ENCODE measurements at regions not wholly inside any gene's neighbourhood (a gene's known extent, or its start where the extent isn't known, plus 50 kb on each side); places are given as distances from the start of the nearest gene placed in this dataset.

DNA sequence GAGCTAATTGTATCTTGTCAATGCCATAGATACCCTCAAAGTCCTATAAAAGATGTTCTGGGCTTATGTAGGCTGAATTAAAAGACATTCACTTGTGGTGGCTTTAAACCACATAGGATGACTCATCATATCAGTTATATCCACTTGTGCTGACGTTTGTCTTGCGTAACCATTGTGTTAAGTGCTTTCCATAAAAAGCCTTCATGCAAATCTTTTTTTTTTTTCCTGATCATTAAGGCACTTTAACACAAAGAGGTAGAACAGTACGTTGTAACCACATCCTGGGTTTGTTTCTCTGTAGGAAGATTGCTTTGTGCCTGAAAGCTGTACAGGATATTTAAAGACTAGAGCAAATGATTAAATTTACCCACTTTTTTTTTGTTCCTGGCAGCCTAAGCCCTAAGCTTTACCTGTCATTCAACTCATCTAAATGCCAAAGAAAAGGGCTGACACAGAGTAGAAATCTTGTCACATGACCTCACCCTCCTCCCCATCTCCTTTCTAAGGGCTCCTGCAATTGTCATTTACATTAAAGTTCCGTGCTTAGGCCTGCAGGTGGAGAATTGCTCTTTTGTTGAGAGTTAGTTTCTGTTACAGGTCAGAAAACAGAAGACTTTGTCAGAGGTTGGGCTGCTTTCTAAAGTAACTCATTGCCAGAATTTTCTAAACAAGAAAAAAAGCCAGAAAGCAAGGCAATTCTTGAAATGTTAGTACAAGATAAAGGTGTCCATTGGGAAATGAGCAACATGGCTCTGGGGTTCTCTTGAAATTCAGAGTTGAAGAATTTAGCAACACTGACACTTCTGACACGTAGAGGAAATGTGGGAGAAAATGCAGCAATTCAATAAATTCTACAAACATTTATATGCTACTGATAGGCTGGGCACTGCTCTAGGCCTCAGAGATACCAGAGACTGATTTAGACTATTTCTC, 555.6 kb downstream of the PPARGC1A start (continued):
- TF ChIP-seq, protein P1, sequence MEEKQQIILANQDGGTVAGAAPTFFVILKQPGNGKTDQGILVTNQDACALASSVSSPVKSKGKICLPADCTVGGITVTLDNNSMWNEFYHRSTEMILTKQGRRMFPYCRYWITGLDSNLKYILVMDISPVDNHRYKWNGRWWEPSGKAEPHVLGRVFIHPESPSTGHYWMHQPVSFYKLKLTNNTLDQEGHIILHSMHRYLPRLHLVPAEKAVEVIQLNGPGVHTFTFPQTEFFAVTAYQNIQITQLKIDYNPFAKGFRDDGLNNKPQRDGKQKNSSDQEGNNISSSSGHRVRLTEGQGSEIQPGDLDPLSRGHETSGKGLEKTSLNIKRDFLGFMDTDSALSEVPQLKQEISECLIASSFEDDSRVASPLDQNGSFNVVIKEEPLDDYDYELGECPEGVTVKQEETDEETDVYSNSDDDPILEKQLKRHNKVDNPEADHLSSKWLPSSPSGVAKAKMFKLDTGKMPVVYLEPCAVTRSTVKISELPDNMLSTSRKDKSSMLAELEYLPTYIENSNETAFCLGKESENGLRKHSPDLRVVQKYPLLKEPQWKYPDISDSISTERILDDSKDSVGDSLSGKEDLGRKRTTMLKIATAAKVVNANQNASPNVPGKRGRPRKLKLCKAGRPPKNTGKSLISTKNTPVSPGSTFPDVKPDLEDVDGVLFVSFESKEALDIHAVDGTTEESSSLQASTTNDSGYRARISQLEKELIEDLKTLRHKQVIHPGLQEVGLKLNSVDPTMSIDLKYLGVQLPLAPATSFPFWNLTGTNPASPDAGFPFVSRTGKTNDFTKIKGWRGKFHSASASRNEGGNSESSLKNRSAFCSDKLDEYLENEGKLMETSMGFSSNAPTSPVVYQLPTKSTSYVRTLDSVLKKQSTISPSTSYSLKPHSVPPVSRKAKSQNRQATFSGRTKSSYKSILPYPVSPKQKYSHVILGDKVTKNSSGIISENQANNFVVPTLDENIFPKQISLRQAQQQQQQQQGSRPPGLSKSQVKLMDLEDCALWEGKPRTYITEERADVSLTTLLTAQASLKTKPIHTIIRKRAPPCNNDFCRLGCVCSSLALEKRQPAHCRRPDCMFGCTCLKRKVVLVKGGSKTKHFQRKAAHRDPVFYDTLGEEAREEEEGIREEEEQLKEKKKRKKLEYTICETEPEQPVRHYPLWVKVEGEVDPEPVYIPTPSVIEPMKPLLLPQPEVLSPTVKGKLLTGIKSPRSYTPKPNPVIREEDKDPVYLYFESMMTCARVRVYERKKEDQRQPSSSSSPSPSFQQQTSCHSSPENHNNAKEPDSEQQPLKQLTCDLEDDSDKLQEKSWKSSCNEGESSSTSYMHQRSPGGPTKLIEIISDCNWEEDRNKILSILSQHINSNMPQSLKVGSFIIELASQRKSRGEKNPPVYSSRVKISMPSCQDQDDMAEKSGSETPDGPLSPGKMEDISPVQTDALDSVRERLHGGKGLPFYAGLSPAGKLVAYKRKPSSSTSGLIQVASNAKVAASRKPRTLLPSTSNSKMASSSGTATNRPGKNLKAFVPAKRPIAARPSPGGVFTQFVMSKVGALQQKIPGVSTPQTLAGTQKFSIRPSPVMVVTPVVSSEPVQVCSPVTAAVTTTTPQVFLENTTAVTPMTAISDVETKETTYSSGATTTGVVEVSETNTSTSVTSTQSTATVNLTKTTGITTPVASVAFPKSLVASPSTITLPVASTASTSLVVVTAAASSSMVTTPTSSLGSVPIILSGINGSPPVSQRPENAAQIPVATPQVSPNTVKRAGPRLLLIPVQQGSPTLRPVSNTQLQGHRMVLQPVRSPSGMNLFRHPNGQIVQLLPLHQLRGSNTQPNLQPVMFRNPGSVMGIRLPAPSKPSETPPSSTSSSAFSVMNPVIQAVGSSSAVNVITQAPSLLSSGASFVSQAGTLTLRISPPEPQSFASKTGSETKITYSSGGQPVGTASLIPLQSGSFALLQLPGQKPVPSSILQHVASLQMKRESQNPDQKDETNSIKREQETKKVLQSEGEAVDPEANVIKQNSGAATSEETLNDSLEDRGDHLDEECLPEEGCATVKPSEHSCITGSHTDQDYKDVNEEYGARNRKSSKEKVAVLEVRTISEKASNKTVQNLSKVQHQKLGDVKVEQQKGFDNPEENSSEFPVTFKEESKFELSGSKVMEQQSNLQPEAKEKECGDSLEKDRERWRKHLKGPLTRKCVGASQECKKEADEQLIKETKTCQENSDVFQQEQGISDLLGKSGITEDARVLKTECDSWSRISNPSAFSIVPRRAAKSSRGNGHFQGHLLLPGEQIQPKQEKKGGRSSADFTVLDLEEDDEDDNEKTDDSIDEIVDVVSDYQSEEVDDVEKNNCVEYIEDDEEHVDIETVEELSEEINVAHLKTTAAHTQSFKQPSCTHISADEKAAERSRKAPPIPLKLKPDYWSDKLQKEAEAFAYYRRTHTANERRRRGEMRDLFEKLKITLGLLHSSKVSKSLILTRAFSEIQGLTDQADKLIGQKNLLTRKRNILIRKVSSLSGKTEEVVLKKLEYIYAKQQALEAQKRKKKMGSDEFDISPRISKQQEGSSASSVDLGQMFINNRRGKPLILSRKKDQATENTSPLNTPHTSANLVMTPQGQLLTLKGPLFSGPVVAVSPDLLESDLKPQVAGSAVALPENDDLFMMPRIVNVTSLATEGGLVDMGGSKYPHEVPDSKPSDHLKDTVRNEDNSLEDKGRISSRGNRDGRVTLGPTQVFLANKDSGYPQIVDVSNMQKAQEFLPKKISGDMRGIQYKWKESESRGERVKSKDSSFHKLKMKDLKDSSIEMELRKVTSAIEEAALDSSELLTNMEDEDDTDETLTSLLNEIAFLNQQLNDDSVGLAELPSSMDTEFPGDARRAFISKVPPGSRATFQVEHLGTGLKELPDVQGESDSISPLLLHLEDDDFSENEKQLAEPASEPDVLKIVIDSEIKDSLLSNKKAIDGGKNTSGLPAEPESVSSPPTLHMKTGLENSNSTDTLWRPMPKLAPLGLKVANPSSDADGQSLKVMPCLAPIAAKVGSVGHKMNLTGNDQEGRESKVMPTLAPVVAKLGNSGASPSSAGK (IDR thresholded peaks at IDR 0.05) = no peak
- peak; percentile 45; the same call in 1 of the 2 replicates for TF ChIP-seq NFE2L1 (tag; IDR thresholded peaks at IDR 0.05; ENCODE audit: borderline replicate concordance, low read depth)
- no peak for TF ChIP-seq ZNF184 (CRISPR knock-in tag; IDR thresholded peaks at IDR 0.05)
- TF ChIP-seq, protein P2, sequence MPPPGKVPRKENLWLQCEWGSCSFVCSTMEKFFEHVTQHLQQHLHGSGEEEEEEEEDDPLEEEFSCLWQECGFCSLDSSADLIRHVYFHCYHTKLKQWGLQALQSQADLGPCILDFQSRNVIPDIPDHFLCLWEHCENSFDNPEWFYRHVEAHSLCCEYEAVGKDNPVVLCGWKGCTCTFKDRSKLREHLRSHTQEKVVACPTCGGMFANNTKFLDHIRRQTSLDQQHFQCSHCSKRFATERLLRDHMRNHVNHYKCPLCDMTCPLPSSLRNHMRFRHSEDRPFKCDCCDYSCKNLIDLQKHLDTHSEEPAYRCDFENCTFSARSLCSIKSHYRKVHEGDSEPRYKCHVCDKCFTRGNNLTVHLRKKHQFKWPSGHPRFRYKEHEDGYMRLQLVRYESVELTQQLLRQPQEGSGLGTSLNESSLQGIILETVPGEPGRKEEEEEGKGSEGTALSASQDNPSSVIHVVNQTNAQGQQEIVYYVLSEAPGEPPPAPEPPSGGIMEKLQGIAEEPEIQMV (tag; conservative IDR thresholded peaks at IDR 0.05; ENCODE audit: low read depth) = no peak
- TF ChIP-seq MAFF (IDR thresholded peaks at IDR 0.05; ENCODE audit: low read length) = peak; percentile 66
- TF ChIP-seq, protein P3, sequence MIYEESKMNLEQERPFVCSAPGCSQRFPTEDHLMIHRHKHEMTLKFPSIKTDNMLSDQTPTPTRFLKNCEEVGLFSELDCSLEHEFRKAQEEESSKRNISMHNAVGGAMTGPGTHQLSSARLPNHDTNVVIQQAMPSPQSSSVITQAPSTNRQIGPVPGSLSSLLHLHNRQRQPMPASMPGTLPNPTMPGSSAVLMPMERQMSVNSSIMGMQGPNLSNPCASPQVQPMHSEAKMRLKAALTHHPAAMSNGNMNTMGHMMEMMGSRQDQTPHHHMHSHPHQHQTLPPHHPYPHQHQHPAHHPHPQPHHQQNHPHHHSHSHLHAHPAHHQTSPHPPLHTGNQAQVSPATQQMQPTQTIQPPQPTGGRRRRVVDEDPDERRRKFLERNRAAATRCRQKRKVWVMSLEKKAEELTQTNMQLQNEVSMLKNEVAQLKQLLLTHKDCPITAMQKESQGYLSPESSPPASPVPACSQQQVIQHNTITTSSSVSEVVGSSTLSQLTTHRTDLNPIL (CRISPR knock-in tag; IDR thresholded peaks at IDR 0.05) = no peak
- no peak for TF ChIP-seq RNF2 (IDR thresholded peaks at IDR 0.05)
- no peak for TF ChIP-seq OTX1 (CRISPR knock-in tag; IDR thresholded peaks at IDR 0.05)
- TF ChIP-seq, protein P4, sequence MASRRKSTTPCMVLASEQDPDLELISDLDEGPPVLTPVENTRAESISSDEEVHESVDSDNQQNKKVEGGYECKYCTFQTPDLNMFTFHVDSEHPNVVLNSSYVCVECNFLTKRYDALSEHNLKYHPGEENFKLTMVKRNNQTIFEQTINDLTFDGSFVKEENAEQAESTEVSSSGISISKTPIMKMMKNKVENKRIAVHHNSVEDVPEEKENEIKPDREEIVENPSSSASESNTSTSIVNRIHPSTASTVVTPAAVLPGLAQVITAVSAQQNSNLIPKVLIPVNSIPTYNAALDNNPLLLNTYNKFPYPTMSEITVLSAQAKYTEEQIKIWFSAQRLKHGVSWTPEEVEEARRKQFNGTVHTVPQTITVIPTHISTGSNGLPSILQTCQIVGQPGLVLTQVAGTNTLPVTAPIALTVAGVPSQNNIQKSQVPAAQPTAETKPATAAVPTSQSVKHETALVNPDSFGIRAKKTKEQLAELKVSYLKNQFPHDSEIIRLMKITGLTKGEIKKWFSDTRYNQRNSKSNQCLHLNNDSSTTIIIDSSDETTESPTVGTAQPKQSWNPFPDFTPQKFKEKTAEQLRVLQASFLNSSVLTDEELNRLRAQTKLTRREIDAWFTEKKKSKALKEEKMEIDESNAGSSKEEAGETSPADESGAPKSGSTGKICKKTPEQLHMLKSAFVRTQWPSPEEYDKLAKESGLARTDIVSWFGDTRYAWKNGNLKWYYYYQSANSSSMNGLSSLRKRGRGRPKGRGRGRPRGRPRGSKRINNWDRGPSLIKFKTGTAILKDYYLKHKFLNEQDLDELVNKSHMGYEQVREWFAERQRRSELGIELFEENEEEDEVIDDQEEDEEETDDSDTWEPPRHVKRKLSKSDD (conservative IDR thresholded peaks at IDR 0.05; ENCODE audit: low read length) = no peak

Data from K562 (cell line).